ENCODE measurements at regions not wholly inside any gene's neighbourhood (a gene's known extent, or its start where the extent isn't known, plus 50 kb on each side); places are given as distances from the start of the nearest gene placed in this dataset.

- TF ChIP-seq EED (IDR thresholded peaks at IDR 0.05; ENCODE audit: low read depth) (0 out of 2 replicates have a peak, but pooled peaks have one; percentile 43), CUX1 (IDR thresholded peaks at IDR 0.05; ENCODE audit: insufficient replicate concordance, low read depth, low read length) (no peak), E2F8 (IDR thresholded peaks at IDR 0.05; ENCODE audit: low read depth, partially characterized antibody) (no peak), RELB (IDR thresholded peaks at IDR 0.05; ENCODE audit: low read depth) (peak; percentile 73; the same call in 1 of the 2 replicates), FOXM1 (IDR thresholded peaks at IDR 0.05; ENCODE audit: low read depth, low read length) (no peak), LARP7 (IDR thresholded peaks at IDR 0.05) (no peak), CREB1 (IDR thresholded peaks at IDR 0.05; ENCODE audit: low read depth) (no peak), RB1 (IDR thresholded peaks at IDR 0.05; ENCODE audit: borderline replicate concordance) (no peak), SREBF2 (IDR thresholded peaks at IDR 0.05; ENCODE audit: low read length) (no peak), NFYB (IDR thresholded peaks at IDR 0.05; ENCODE audit: insufficient read depth, low read depth, low read length) (no peak), BHLHE40 (IDR thresholded peaks at IDR 0.05; ENCODE audit: borderline replicate concordance in 1 of 2, low read depth in 2 of 2, low read length in 1 of 2) (peak in 1 of 2 experiments; percentile 41; a peak in 1 of 4 replicates), MTA2 (IDR thresholded peaks at IDR 0.05; ENCODE audit: low read depth) (peak; percentile 90), IKZF2 (IDR thresholded peaks at IDR 0.05) (peak; percentile 85 to 89; a peak in 3 of 4 replicates), ZNF687 (IDR thresholded peaks at IDR 0.05) (no peak), PAX5 (IDR thresholded peaks at IDR 0.05; ENCODE audit: borderline replicate concordance, low read depth, low read length) (no peak), TCF7 (IDR thresholded peaks at IDR 0.05; ENCODE audit: borderline replicate concordance) (no peak), MYB (IDR thresholded peaks at IDR 0.05; ENCODE audit: borderline replicate concordance, low read depth, low read length) (no peak), CBX5 (IDR thresholded peaks at IDR 0.05; ENCODE audit: low read depth) (no peak)
Observed at GRCh38 chr18:56511996-56512395, 126.4 kb downstream of the TXNL1 start (continued).
